GM23338 (cell line): ENCODE measurements at regions not wholly inside any gene's neighbourhood (a gene's known extent, or its start where the extent isn't known, plus 50 kb on each side); places are given as distances from the start of the nearest gene placed in this dataset.

Source experiments
- ATAC-seq: fragments of 200-7000 bp; cut with Tn5 transposase; 3 replicates; pipeline ENCODE4 v1.9.1; 2020
- DNase-seq: peaks from one replicate; pipeline ENCODE4 v3.0.0-alpha.2; 2015; ENCODE audit warnings: low spot score
- H2AFZ ChIP-seq: fragments of 200-600 bp; sonication (generic); 2 replicates; pipeline ENCODE4 v1.8.0; 2016; ENCODE audit warnings: antibody characterized with exemption, mild to moderate bottlenecking, moderate library complexity
- H3F3A ChIP-seq: fragments of 200-600 bp; sonication (generic); replicated peaks from 2 replicates; pipeline ENCODE4 v1.8.0; 2017; ENCODE audit warnings: antibody characterized with exemption, mixed run types, low read depth
- H3K27ac ChIP-seq: fragments of 200-600 bp; sonication (generic); 2 replicates; pipeline ENCODE4 v1.6.1; 2016; ENCODE audit warnings: low read depth
- H3K27me3 ChIP-seq: fragments of 200-600 bp; sonication (generic); 2 replicates; pipeline ENCODE4 v1.8.0; 2016; ENCODE audit warnings: mild to moderate bottlenecking, mixed run types, moderate library complexity; ENCODE audit not compliant: insufficient read depth
- H3K36me3 ChIP-seq: fragments of 200-600 bp; sonication (generic); 2 replicates; pipeline ENCODE4 v1.8.0; 2016; ENCODE audit warnings: mild to moderate bottlenecking; ENCODE audit not compliant: insufficient read depth
- H3K4me1 ChIP-seq: fragments of 200-600 bp; sonication (generic); 2 replicates; pipeline ENCODE4 v1.8.0; 2016; ENCODE audit warnings: mild to moderate bottlenecking, moderate library complexity; ENCODE audit not compliant: insufficient read depth
- H3K4me2 ChIP-seq: fragments of 200-600 bp; sonication (generic); 2 replicates; pipeline ENCODE4 v1.7.1; 2017; ENCODE audit warnings: mixed run types
- H3K4me3 ChIP-seq: fragments of 200-600 bp; sonication (generic); 2 replicates; pipeline ENCODE4 v1.6.1; 2016; ENCODE audit warnings: mixed run types
- H3K79me2 ChIP-seq: fragments of 200-600 bp; sonication (generic); replicated peaks from 2 replicates; pipeline ENCODE4 v1.8.0; 2017; ENCODE audit warnings: mild to moderate bottlenecking; ENCODE audit not compliant: insufficient read depth
- H3K9me2 ChIP-seq: fragments of 200-600 bp; sonication (generic); 2 replicates; pipeline ENCODE4 v1.8.0; 2017; ENCODE audit not compliant: insufficient read depth
- H4K20me1 ChIP-seq: fragments of 200-600 bp; sonication (generic); replicated peaks from 2 replicates; pipeline ENCODE4 v1.8.0; 2017; ENCODE audit warnings: mild to moderate bottlenecking; ENCODE audit not compliant: insufficient read depth
- H3K27ac Mint-ChIP-seq: 2 replicates; pipeline ENCODE4 v1.8.0; 2020; ENCODE audit warnings: inconsistent platforms, mild to moderate bottlenecking, moderate library complexity, mixed read lengths
- H3K27me3 Mint-ChIP-seq: 3 replicates; pipeline ENCODE4 v1.8.0; 2022; ENCODE audit warnings: low read depth, mild to moderate bottlenecking, moderate library complexity, mixed read lengths, inconsistent platforms; ENCODE audit not compliant: insufficient read depth, poor library complexity
- H3K36me3 Mint-ChIP-seq: 3 replicates; pipeline ENCODE4 v1.8.0; 2021; ENCODE audit warnings: low read depth, mild to moderate bottlenecking, inconsistent platforms, moderate library complexity, mixed read lengths
- H3K4me1 Mint-ChIP-seq: 3 replicates; pipeline ENCODE4 v1.8.0; 2020; ENCODE audit warnings: mild to moderate bottlenecking, inconsistent platforms, mixed read lengths
- H3K4me3 Mint-ChIP-seq: 3 replicates; pipeline ENCODE4 v1.8.0; 2021; ENCODE audit warnings: moderate library complexity, mild to moderate bottlenecking, inconsistent platforms, mixed read lengths
- H3K9me3 Mint-ChIP-seq: 3 replicates; pipeline ENCODE4 v1.8.0; 2020; ENCODE audit warnings: moderate library complexity, mild to moderate bottlenecking, inconsistent platforms, mixed read lengths
- CREB1 ChIP-seq: fragments of 250-450 bp; sonication (Bioruptor Pico); IDR thresholded peaks from 2 replicates; pipeline ENCODE4 v1.5.0; 2020; ENCODE audit warnings: low read depth, mild to moderate bottlenecking, moderate library complexity
- CTCF ChIP-seq, 2 experiments: fragments of 200-600 bp in 1 of 2; sonication (generic) in 1 of 2; conservative IDR thresholded peaks; 2 replicates each; pipeline versions ENCODE4 v1.5.1 to v1.6.1; 2016 to 2017; ENCODE audit warnings: antibody characterized with exemption in 2 of 2, low read depth in 2 of 2, mild to moderate bottlenecking in 2 of 2, moderate library complexity in 1 of 2
- ETS1 ChIP-seq: IDR thresholded peaks from 2 replicates; pipeline ENCODE4 v1.6.1; 2016; ENCODE audit warnings: antibody characterized with exemption
- EZH2 ChIP-seq: fragments of 200-600 bp; sonication (generic); IDR thresholded peaks from one replicate; pipeline ENCODE4 v1.8.0; 2017; ENCODE audit warnings: antibody characterized with exemption, mild to moderate bottlenecking, low read depth; ENCODE audit not compliant: unreplicated experiment
- JUNB ChIP-seq: IDR thresholded peaks from one replicate; pipeline ENCODE4 v1.6.1; 2016; ENCODE audit warnings: antibody characterized with exemption; ENCODE audit not compliant: unreplicated experiment
- NANOG ChIP-seq: IDR thresholded peaks from 2 replicates; pipeline ENCODE4 v1.6.1; 2016; ENCODE audit warnings: antibody characterized with exemption, borderline replicate concordance
- POLR2AphosphoS5 ChIP-seq: IDR thresholded peaks from 2 replicates; pipeline ENCODE4 v1.6.1; 2016; ENCODE audit warnings: antibody characterized with exemption, low read depth
- REST ChIP-seq: IDR thresholded peaks from one replicate; pipeline ENCODE4 v1.6.1; 2018; ENCODE audit warnings: antibody characterized with exemption; ENCODE audit not compliant: unreplicated experiment
- ZNF114 ChIP-seq: fragments of 250-450 bp; sonication (Bioruptor Pico); IDR thresholded peaks from 2 replicates; pipeline ENCODE4 v1.5.0; 2020; ENCODE audit warnings: mild to moderate bottlenecking, moderate library complexity
- ZNF331 ChIP-seq: fragments of 250-450 bp; sonication (Bioruptor Pico); IDR thresholded peaks from 2 replicates; pipeline ENCODE4 v1.5.0; 2020; ENCODE audit warnings: low read depth, mild to moderate bottlenecking, moderate library complexity
- ZNF462 ChIP-seq: fragments of 250-450 bp; sonication (Bioruptor Pico); IDR thresholded peaks from 2 replicates; pipeline ENCODE4 v1.5.0; 2020; ENCODE audit warnings: mild to moderate bottlenecking, moderate library complexity

- no peak for TF ChIP-seq CTCF (conservative IDR thresholded peaks at IDR 0.05; ENCODE audit: low read depth in 2 of 2)
These were observed 400.3 kb downstream of the MIAT start (continued) for GRCh38 chr22:27057717-27058116.

GRCh38 chr22:27060190-27060589 is 402.8 kb downstream of the MIAT start:
- peaks cover 19% of the 10 kb centered on the region for H3K4me1 Mint-ChIP-seq
- Histone ChIP-seq H3K4me1 (no peaks in the 10 kb centered on the region), H3K36me3 (no peaks in the 10 kb centered on the region), H3K79me2 (no peaks in the 10 kb centered on the region), H3K4me3 (no peak overlapping the region), H3K4me2 (no peak overlapping the region), H3F3A (no peaks in the 10 kb centered on the region), H3K27ac (no peak overlapping the region), H3K27me3 (no peaks in the 10 kb centered on the region), H3K9me2 (0 out of 2 replicates have a peak, but pooled peaks cover 11% of the 10 kb centered on the region), H2AFZ (peak overlapping the region; percentile 95), H4K20me1 (no peaks in the 10 kb centered on the region)
- no peak for DNase-seq
- H3K27me3 Mint-ChIP-seq, result peaks cover 4% of the 10 kb centered on the region
- no peak for ATAC-seq
- no peaks in the 10 kb centered on the region for H3K9me3 Mint-ChIP-seq
- no peak overlapping the region for H3K4me3 Mint-ChIP-seq
- TF ChIP-seq CREB1 (no peak), JUNB (no peak), EZH2 (no peak), ETS1 (no peak), POLR2AphosphoS5 (no peak), ZNF462 (CRISPR knock-in tag) (no peak), NANOG (no peak), REST (no peak), CTCF (conservative IDR thresholded peaks at IDR 0.05; ENCODE audit: low read depth in 2 of 2) (no peak), ZNF331 (no peak), ZNF114 (CRISPR knock-in tag) (no peak)
- no peaks in the 10 kb centered on the region for H3K36me3 Mint-ChIP-seq
- H3K27ac Mint-ChIP-seq, result no peak overlapping the region
